AG04450 (cell line): ENCODE measurements at regions not wholly inside any gene's neighbourhood (a gene's known extent, or its start where the extent isn't known, plus 50 kb on each side); places are given as distances from the start of the nearest gene placed in this dataset.
A peak's percentile ranks its signal among the peaks of the same experiment; 100 is the strongest.

ENCODE experiments used
- CTCF ChIA-PET: fragments of 300-600, 350-600 bp; formaldehyde crosslinking; extraction: SDS; loops from one replicate; lab custom pipeline; 2022; ENCODE audit warnings: antibody characterized with exemption, inconsistent platforms; lab: Charles Lee
- POLR2A ChIA-PET: fragments of 350-600 bp; formaldehyde crosslinking; extraction: SDS; loops from one replicate; lab custom pipeline; 2021; ENCODE audit warnings: antibody characterized with exemption, inconsistent platforms; lab: Yijun Ruan, JAX
- DNase-seq: peaks from one replicate; pipeline ENCODE4 v3.0.0-alpha.2; 2011; ENCODE audit warnings: low read depth, low spot score
- H3K27ac ChIP-seq: one replicate; pipeline ENCODE4 v1.5.1; 2012; ENCODE audit warnings: low read depth, low read length, control low read depth
- H3K27me3 ChIP-seq: one replicate; pipeline ENCODE4 v1.6.0; 2012; ENCODE audit warnings: low read length; ENCODE audit not compliant: control insufficient read depth, insufficient read depth
- H3K4me3 ChIP-seq: 2 replicates; pipeline ENCODE4 v1.5.1; 2011; ENCODE audit warnings: mild to moderate bottlenecking, low read depth, low read length, control low read depth
- H3K9me3 ChIP-seq: 2 replicates; pipeline ENCODE4 v1.5.1; 2012; ENCODE audit warnings: low read length; ENCODE audit not compliant: control insufficient read depth, insufficient read depth
- TF ChIP-seq, protein P1 (sequence below): IDR thresholded peaks from 2 replicates; pipeline ENCODE4 v1.5.1; 2011; ENCODE audit warnings: low read depth, low read length, control low read depth, inconsistent platforms

DNA sequence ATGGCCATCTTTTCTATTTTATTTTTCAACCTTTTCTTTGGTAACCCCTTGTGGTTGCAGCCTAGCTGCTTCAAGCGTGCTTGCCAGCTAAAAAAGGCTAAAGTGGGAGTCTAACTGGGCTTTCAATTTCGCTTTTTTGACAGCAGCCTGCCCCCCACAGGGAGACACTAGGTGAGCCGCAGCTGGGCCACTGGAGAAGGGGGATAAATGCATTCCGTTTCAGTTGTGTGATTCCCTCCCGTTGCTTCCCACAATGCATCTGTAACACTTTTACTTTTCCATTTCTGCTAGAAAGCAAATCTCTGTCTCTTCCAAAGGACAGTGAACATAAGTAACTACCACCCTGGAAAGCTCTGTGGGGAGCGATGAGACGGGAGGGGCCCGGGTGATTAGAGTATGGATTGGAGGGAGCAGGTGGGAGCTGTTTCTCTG, 86.3 kb upstream of the RAPGEF2 start:
- no peak for DNase-seq
- H3K27me3 ChIP-seq = no peaks in the 10 kb centered on the region
- H3K9me3 ChIP-seq = no peaks in the 10 kb centered on the region
- H3K27ac ChIP-seq = no peak overlapping the region
- ChIA-PET POLR2A (interaction anchor here (2.2 kb wide), 1 partner anchor 20 kb away, joined by 5 read pairs; no protein-coding TSS in a partner anchor), CTCF (interaction anchor here (0.9 to 1.6 kb wide), 6 partner anchors 35 to 186 kb away, joined by 3 to 6 read pairs (median 4); no protein-coding TSS in a partner anchor)
- TF ChIP-seq, protein P1, sequence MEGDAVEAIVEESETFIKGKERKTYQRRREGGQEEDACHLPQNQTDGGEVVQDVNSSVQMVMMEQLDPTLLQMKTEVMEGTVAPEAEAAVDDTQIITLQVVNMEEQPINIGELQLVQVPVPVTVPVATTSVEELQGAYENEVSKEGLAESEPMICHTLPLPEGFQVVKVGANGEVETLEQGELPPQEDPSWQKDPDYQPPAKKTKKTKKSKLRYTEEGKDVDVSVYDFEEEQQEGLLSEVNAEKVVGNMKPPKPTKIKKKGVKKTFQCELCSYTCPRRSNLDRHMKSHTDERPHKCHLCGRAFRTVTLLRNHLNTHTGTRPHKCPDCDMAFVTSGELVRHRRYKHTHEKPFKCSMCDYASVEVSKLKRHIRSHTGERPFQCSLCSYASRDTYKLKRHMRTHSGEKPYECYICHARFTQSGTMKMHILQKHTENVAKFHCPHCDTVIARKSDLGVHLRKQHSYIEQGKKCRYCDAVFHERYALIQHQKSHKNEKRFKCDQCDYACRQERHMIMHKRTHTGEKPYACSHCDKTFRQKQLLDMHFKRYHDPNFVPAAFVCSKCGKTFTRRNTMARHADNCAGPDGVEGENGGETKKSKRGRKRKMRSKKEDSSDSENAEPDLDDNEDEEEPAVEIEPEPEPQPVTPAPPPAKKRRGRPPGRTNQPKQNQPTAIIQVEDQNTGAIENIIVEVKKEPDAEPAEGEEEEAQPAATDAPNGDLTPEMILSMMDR = peak; percentile 41
- no peak overlapping the region for H3K4me3 ChIP-seq

DNA sequence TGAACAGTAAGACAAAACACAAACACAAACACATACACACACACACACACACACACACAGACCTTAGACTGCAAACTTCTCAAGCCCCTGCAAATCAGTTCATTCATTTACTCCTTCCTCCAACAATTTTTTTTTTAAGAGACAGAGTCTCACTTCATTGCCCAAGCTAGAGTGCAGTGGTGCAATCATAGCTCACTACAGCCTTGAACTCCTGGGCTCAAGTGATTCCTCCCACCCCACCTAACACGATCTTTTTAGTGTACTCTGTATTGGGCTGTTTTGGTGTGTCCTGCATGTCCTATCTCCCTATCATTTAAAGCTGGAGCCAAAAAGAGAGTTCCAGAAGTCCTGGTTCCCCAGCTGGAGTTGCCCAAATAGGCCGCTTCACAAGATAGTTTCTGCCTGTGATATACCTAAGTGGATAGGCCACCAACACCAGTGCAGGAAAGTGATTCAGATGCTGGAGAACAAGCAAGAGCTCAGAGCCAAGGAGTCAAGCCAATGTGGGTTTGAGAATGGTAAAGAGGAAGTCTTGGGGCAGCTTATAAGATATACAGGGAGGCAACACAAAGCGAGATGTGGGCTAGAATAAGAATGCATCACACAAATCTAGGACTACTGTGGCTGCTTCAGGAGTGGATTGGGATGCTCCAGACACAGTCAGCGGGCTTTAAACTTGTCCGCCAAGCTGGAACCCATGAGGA, 85.4 kb upstream of the RAPGEF2 start:
- Histone ChIP-seq H3K4me3 (no peak overlapping the region), H3K27me3 (no peaks in the 10 kb centered on the region), H3K27ac (no peak overlapping the region), H3K9me3 (no peaks in the 10 kb centered on the region)
- no peak for DNase-seq
- POLR2A ChIA-PET = interaction anchor here (0.6 to 2.2 kb wide), 2 partner anchors 21 to 143 kb away, joined by 5 to 6 read pairs; no protein-coding TSS in a partner anchor
- TF ChIP-seq, protein P1 = no peak
- CTCF ChIA-PET = interaction anchor here (1.0 to 1.1 kb wide), 2 partner anchors 9 to 185 kb away, joined by 3 read pairs; no protein-coding TSS in a partner anchor

DNA sequence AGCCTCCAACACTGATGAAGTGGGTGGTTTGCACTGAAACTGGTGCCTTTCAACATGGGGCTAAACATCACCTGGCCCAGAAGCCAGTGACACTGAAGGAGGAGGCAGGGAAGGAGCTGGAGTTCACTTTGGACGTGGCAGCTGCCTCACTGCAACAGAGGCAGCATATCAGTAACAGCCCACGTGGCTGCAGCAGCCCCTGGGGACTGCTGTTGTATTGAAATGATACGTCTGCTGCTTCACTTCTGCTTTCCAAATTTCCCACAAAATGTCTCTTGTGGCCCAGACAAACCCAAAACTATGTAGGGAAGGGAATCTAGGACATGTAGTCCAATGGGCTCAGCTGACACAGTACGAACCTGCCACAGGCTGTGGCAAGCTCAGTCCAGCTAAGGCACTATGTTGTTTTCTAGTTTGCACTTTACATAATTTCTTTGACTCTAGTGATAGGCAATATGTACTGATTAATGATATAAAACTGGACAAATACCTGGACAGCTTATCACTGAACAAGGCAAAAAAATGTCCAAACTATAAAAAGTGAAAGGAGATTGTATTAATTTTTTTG, 84.7 kb upstream of the RAPGEF2 start:
- no peaks in the 10 kb centered on the region for H3K9me3 ChIP-seq
- POLR2A ChIA-PET = interaction anchor here (0.6 to 2.2 kb wide), 2 partner anchors 21 to 144 kb away, joined by 5 to 6 read pairs; no protein-coding TSS in a partner anchor
- TF ChIP-seq, protein P1 = no peak
- no peak for DNase-seq
- H3K4me3 ChIP-seq = no peak overlapping the region
- CTCF ChIA-PET = interaction anchor here (1.0 to 1.1 kb wide), 2 partner anchors 8 to 185 kb away, joined by 3 read pairs; no protein-coding TSS in a partner anchor
- H3K27me3 ChIP-seq = no peaks in the 10 kb centered on the region
- H3K27ac ChIP-seq = no peak overlapping the region

DNA sequence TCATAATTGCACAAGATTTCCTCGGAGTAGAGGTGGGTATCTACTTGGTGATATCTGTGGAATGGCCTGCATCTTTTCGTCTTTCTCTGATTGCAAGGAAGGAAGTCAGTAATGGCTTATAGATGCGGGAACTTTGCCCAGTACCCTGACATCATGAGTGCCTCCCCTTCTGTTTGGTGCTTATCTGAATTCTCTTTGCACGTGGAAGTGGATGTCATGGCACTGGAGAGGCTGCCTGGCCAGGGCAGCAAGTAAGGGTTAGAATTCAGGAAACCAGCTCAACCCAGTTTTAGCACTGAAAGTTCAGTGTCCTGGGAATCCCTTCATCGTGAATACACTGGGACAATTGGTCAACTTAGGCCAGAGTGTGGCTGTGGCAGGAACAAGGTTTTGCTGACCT, 83.5 kb upstream of the RAPGEF2 start:
- DNase-seq = no peak
- CTCF ChIA-PET = interaction anchor here (0.6 kb wide), 2 partner anchors 15 to 28 kb away, joined by 3 to 4 read pairs; no protein-coding TSS in a partner anchor
- no peak overlapping the region for H3K27ac ChIP-seq
- no peak overlapping the region for H3K4me3 ChIP-seq
- no peaks in the 10 kb centered on the region for H3K9me3 ChIP-seq
- H3K27me3 ChIP-seq = no peaks in the 10 kb centered on the region
- TF ChIP-seq, protein P1 = no peak
- POLR2A ChIA-PET = interaction anchor here (0.6 kb wide), 1 partner anchor 69 kb away, joined by 3 read pairs; no protein-coding TSS in a partner anchor
